ENCODE measurements at regions not wholly inside any gene's neighbourhood (a gene's known extent, or its start where the extent isn't known, plus 50 kb on each side); places are given as distances from the start of the nearest gene placed in this dataset.

- FAIRE-seq (no peak), ATAC-seq (no peak), DNase-seq (ENCODE audit: low spot score) (no peak)
- no peaks in the 10 kb centered on the region for H3K4me1 ChIP-seq (ENCODE audit: insufficient read depth, low read length)
- intact Hi-C loops (cut with micrococcal nuclease; ENCODE audit: unreplicated experiment) = no loop called here
- TF ChIP-seq TCF7L2 (IDR thresholded peaks at IDR 0.05; ENCODE audit: low read depth, low read length) (no peak), ZNF121 (CRISPR knock-in tag; IDR thresholded peaks at IDR 0.05) (no peak), ARID3A (IDR thresholded peaks at IDR 0.05; ENCODE audit: low read depth, low read length) (no peak)
- no TSS peak for BruUV-seq (replicated peaks)
- H2AFZ ChIP-seq (ENCODE audit: low read length) = no peak overlapping the region
- CTCF ChIA-PET (ENCODE audit: low intra/inter-chr PET ratio, low total read pairs) = no interaction called here
- no peaks in the 10 kb centered on the region for H3K27me3 ChIP-seq (ENCODE audit: control insufficient read depth in 1 of 2, insufficient read depth in 2 of 2, low read length in 2 of 2)
- in situ Hi-C loops (cut with HindIII; ENCODE audit: extremely low pct_ligation_motif_present, low pct_unique_long_range_greater_than_20kb) = no loop called here
- H3K9me3 ChIP-seq (ENCODE audit: low read length) = no peaks in the 10 kb centered on the region
- H3K9ac ChIP-seq (ENCODE audit: insufficient read depth, low read depth, low read length) = no peak overlapping the region
- 0% methylated on average over 2 of the region's 2 CpGs for WGBS (ENCODE audit: low lambda C conversion rate)
- no peak overlapping the region for H3K4me2 ChIP-seq (ENCODE audit: low read depth, low read length)
- no peaks in the 10 kb centered on the region for H3K36me3 ChIP-seq (replicated peaks in 1 of 2; ENCODE audit: control insufficient read depth in 1 of 2, insufficient read depth in 2 of 2, low read length in 2 of 2)
- no peaks in the 10 kb centered on the region for H4K20me1 ChIP-seq (ENCODE audit: insufficient read depth, low read length)
- H3K27ac ChIP-seq (ENCODE audit: extremely low read length, insufficient read depth, low read length) = no peak overlapping the region
- H3K79me2 ChIP-seq (ENCODE audit: insufficient read depth, low read length) = no peaks in the 10 kb centered on the region
- H3K4me3 ChIP-seq (replicated peaks in 1 of 3; ENCODE audit: insufficient read depth in 1 of 3, low read depth in 2 of 3, low read length in 3 of 3) = no peak overlapping the region
- POLR2A ChIA-PET = no interaction called here
These were observed 1533.0 kb upstream of the TENM4 start for GRCh38 chr11:80973786-80974185.

- no peak overlapping the region for H2AFZ ChIP-seq (ENCODE audit: low read length)
- in situ Hi-C loops (cut with HindIII; ENCODE audit: extremely low pct_ligation_motif_present, low pct_unique_long_range_greater_than_20kb) (no loop called here), intact Hi-C loops (cut with micrococcal nuclease; ENCODE audit: unreplicated experiment) (no loop called here)
- H3K4me2 ChIP-seq (ENCODE audit: low read depth, low read length) = no peak overlapping the region
- ATAC-seq (no peak), FAIRE-seq (no peak), DNase-seq (ENCODE audit: low spot score) (no peak)
- H4K20me1 ChIP-seq (ENCODE audit: insufficient read depth, low read length) = no peaks in the 10 kb centered on the region
- no peaks in the 10 kb centered on the region for H3K79me2 ChIP-seq (ENCODE audit: insufficient read depth, low read length)
- H3K27me3 ChIP-seq (ENCODE audit: control insufficient read depth in 1 of 2, insufficient read depth in 2 of 2, low read length in 2 of 2) = no peaks in the 10 kb centered on the region; a peak in 1 of 5 replicates
- H3K9ac ChIP-seq (ENCODE audit: insufficient read depth, low read depth, low read length) = no peak overlapping the region
- no peaks in the 10 kb centered on the region for H3K36me3 ChIP-seq (replicated peaks in 1 of 2; ENCODE audit: control insufficient read depth in 1 of 2, insufficient read depth in 2 of 2, low read length in 2 of 2)
- POLR2A ChIA-PET = no interaction called here
- no peaks in the 10 kb centered on the region for H3K9me3 ChIP-seq (ENCODE audit: low read length)
- no peak overlapping the region for H3K27ac ChIP-seq (ENCODE audit: extremely low read length, insufficient read depth, low read length)
- no peaks in the 10 kb centered on the region for H3K4me1 ChIP-seq (ENCODE audit: insufficient read depth, low read length)
- no peak overlapping the region for H3K4me3 ChIP-seq (replicated peaks in 1 of 3; ENCODE audit: insufficient read depth in 1 of 3, low read depth in 2 of 3, low read length in 3 of 3)
- CTCF ChIA-PET (ENCODE audit: low intra/inter-chr PET ratio, low total read pairs) = no interaction called here
- BruUV-seq (replicated peaks) = no TSS peak
- TF ChIP-seq GATAD1 (CRISPR knock-in tag; IDR thresholded peaks at IDR 0.05) = no peak
- TF ChIP-seq SETDB1 (CRISPR knock-in tag; IDR thresholded peaks at IDR 0.05; ENCODE audit: borderline replicate concordance) = no peak
- no peak for TF ChIP-seq TBX3 (IDR thresholded peaks at IDR 0.05; ENCODE audit: borderline replicate concordance)
- TF ChIP-seq TFAP4 (IDR thresholded peaks at IDR 0.05; ENCODE audit: borderline replicate concordance, low read depth) = no peak
- TF ChIP-seq ZNF597 (CRISPR knock-in tag; IDR thresholded peaks at IDR 0.05) = no peak
- TF ChIP-seq PITX1 (CRISPR knock-in tag; IDR thresholded peaks at IDR 0.05) = no peak
- TF ChIP-seq HDAC1 (CRISPR knock-in tag; IDR thresholded peaks at IDR 0.05) = no peak
- TF ChIP-seq ZNF543 (CRISPR knock-in tag; IDR thresholded peaks at IDR 0.05) = no peak
- TF ChIP-seq THAP11 (CRISPR knock-in tag; IDR thresholded peaks at IDR 0.05) = no peak
- TF ChIP-seq HOXA7 (CRISPR knock-in tag; IDR thresholded peaks at IDR 0.05) = no peak
- no peak for TF ChIP-seq ZFX (CRISPR knock-in tag; IDR thresholded peaks at IDR 0.05; ENCODE audit: low read depth)
- no peak for TF ChIP-seq DMAP1 (CRISPR knock-in tag; IDR thresholded peaks at IDR 0.05)
- no peak for TF ChIP-seq PREB (CRISPR knock-in tag; IDR thresholded peaks at IDR 0.05)
These were observed 1529.2 kb upstream of the TENM4 start for GRCh38 chr11:80970037-80970436.
